H1 (cell line): ENCODE measurements at regions not wholly inside any gene's neighbourhood (a gene's known extent, or its start where the extent isn't known, plus 50 kb on each side); places are given as distances from the start of the nearest gene placed in this dataset.
A peak's percentile ranks its signal among the peaks of the same experiment; 100 is the strongest.

ENCODE experiments used
- CTCF ChIA-PET: fragments of 300-600 bp; sonication (Branson Sonifier 250); formaldehyde crosslinking; loops from one replicate; lab custom pipeline; 2021; ENCODE audit not compliant: partially characterized antibody; lab: Charles Lee
- POLR2A ChIA-PET: fragments of 300-600 bp; sonication (Branson Sonifier 250); formaldehyde crosslinking; loops from one replicate; lab custom pipeline; 2021; ENCODE audit warnings: inconsistent platforms; ENCODE audit not compliant: partially characterized antibody; lab: Charles Lee
- DNase-seq, 2 experiments: peaks; one replicate each; pipeline versions ENCODE4 v3.0.0 to v3.0.0-alpha.2; 2010 to 2022; ENCODE audit warnings: low spot score in 2 of 2, low read depth in 1 of 2, mixed read lengths in 1 of 2
- FAIRE-seq: peaks from 2 replicates; lab custom pipeline; 2011; peaks lifted over from hg19 to GRCh38; lab: Jason Lieb, UNC
- H2AFZ ChIP-seq: 2 replicates; pipeline ENCODE4 v1.8.1; 2012; ENCODE audit warnings: low read length, inconsistent platforms
- H2AK5ac ChIP-seq: 2 replicates; pipeline ENCODE4 v1.6.1; 2013; ENCODE audit warnings: low read depth, low read length
- H2BK120ac ChIP-seq: replicated peaks from 2 replicates; pipeline ENCODE3; 2013; ENCODE audit warnings: low read depth, low read length, inconsistent platforms
- H2BK12ac ChIP-seq: 2 replicates; pipeline ENCODE4 v1.6.1; 2013; ENCODE audit warnings: low read depth, low read length
- H2BK15ac ChIP-seq: 2 replicates; pipeline ENCODE4 v1.6.1; 2013; ENCODE audit warnings: low read length
- H2BK20ac ChIP-seq: 2 replicates; pipeline ENCODE4 v1.6.1; 2013; ENCODE audit warnings: low read length
- H2BK5ac ChIP-seq: 2 replicates; pipeline ENCODE4 v1.6.1; 2013; ENCODE audit warnings: low read depth, low read length
- H3K14ac ChIP-seq: 2 replicates; pipeline ENCODE4 v1.6.1; 2013; ENCODE audit warnings: inconsistent platforms; ENCODE audit not compliant: insufficient read length
- H3K18ac ChIP-seq: 2 replicates; pipeline ENCODE4 v1.6.1; 2013; ENCODE audit warnings: low read length; ENCODE audit errors: extremely low read depth
- H3K23ac ChIP-seq: 2 replicates; pipeline ENCODE4 v1.6.1; 2013; ENCODE audit warnings: inconsistent platforms; ENCODE audit not compliant: insufficient read length
- H3K23me2 ChIP-seq: 2 replicates; pipeline ENCODE4 v1.6.1; 2013; ENCODE audit warnings: low read depth, low read length
- H3K27ac ChIP-seq: 2 replicates; pipeline ENCODE4 v1.6.1; 2011; ENCODE audit warnings: low read depth, low read length, inconsistent platforms
- H3K27me3 ChIP-seq, 4 experiments: replicated peaks in 1 of 4; 1 replicate in 1 of 4; 2 replicates in 3 of 4; pipeline versions ENCODE4 v1.6.1 to v1.8.1; 2011 to 2013; ENCODE audit warnings: low read length in 3 of 4, mild to moderate bottlenecking in 3 of 4, inconsistent platforms in 2 of 4, mixed read lengths in 2 of 4, moderate library complexity in 1 of 4; ENCODE audit not compliant: control insufficient read depth in 3 of 4, insufficient read depth in 3 of 4; ENCODE audit errors: extremely low read depth in 1 of 4
- H3K36me3 ChIP-seq, 4 experiments: 2 replicates each; pipeline versions ENCODE4 v1.6.1 to v1.8.1; 2011 to 2013; ENCODE audit warnings: mild to moderate bottlenecking in 4 of 4, low read length in 3 of 4, moderate library complexity in 2 of 4, control low read depth in 1 of 4, inconsistent platforms in 1 of 4; ENCODE audit not compliant: insufficient read depth in 4 of 4, control insufficient read depth in 2 of 4
- H3K4ac ChIP-seq: replicated peaks from 2 replicates; pipeline ENCODE3; 2013; ENCODE audit warnings: low read length, low read depth, mixed read lengths, inconsistent platforms; ENCODE audit not compliant: insufficient read length
- H3K4me1 ChIP-seq, 4 experiments: replicated peaks in 1 of 4; 1 replicate in 1 of 4; 2 replicates in 3 of 4; pipeline versions ENCODE4 v1.6.1 to v1.8.1; 2011 to 2013; ENCODE audit warnings: low read length in 3 of 4, inconsistent platforms in 2 of 4, mixed read lengths in 1 of 4; ENCODE audit not compliant: insufficient read depth in 4 of 4, control insufficient read depth in 3 of 4
- H3K4me2 ChIP-seq, 2 experiments: 2 replicates each; pipeline versions ENCODE4 v1.6.1 to v1.8.1; 2011 to 2013; ENCODE audit warnings: low read depth in 2 of 2, low read length in 2 of 2, control low read depth in 1 of 2, inconsistent platforms in 1 of 2, mild to moderate bottlenecking in 1 of 2; ENCODE audit not compliant: insufficient read depth in 1 of 2
- H3K4me3 ChIP-seq, 4 experiments: fragments of 200-600, 300-600 bp in 1 of 4; sonication (generic), shearing (Covaris generic), sonication (Bioruptor Twin) in 1 of 4; 2 replicates each; pipeline versions ENCODE4 v1.5.1 to v1.8.1; 2011 to 2016; ENCODE audit warnings: low read length in 4 of 4, low read depth in 3 of 4, control low read depth in 2 of 4, inconsistent platforms in 2 of 4, mild to moderate bottlenecking in 2 of 4, mixed read lengths in 1 of 4, moderate library complexity in 1 of 4; ENCODE audit not compliant: insufficient read depth in 2 of 4; ENCODE audit errors: extremely low read depth in 1 of 4
- H3K56ac ChIP-seq: replicated peaks from 2 replicates; pipeline ENCODE3; 2013; ENCODE audit warnings: low read depth, mild to moderate bottlenecking, mixed read lengths, low read length, inconsistent platforms; ENCODE audit not compliant: insufficient read length
- H3K79me1 ChIP-seq: 2 replicates; pipeline ENCODE4 v1.6.1; 2013; ENCODE audit warnings: low read depth, low read length, control low read depth
- H3K79me2 ChIP-seq, 2 experiments: 2 replicates each; pipeline versions ENCODE4 v1.6.1 to v1.8.1; 2012 to 2013; ENCODE audit warnings: low read length in 2 of 2, mild to moderate bottlenecking in 2 of 2, inconsistent platforms in 1 of 2; ENCODE audit not compliant: insufficient read depth in 2 of 2, control insufficient read depth in 1 of 2
- H3K9ac ChIP-seq, 4 experiments: replicated peaks in 1 of 4; 1 replicate in 1 of 4; 2 replicates in 3 of 4; pipeline versions ENCODE4 v1.6.1 to v1.8.1; 2011 to 2013; ENCODE audit warnings: low read depth in 3 of 4, low read length in 3 of 4, control low read depth in 2 of 4, mild to moderate bottlenecking in 2 of 4, moderate library complexity in 2 of 4, inconsistent platforms in 1 of 4; ENCODE audit errors: extremely low read depth in 1 of 4
- H3K9me3 ChIP-seq, 2 experiments: 2 replicates each; pipeline versions ENCODE4 v1.6.1 to v1.8.1; 2012 to 2013; ENCODE audit warnings: mild to moderate bottlenecking in 2 of 2, moderate library complexity in 2 of 2, control low read depth in 1 of 2, inconsistent platforms in 1 of 2, low read depth in 1 of 2, low read length in 1 of 2, mixed read lengths in 1 of 2; ENCODE audit not compliant: insufficient read depth in 2 of 2
- H4K20me1 ChIP-seq, 2 experiments: replicated peaks in 1 of 2; 2 replicates each; pipeline versions ENCODE3 to v1.8.1; 2011 to 2013; ENCODE audit warnings: inconsistent platforms in 2 of 2, low read length in 2 of 2, mild to moderate bottlenecking in 1 of 2; ENCODE audit not compliant: insufficient read depth in 2 of 2, control insufficient read depth in 1 of 2
- H4K5ac ChIP-seq: 2 replicates; pipeline ENCODE4 v1.6.1; 2013; ENCODE audit warnings: low read length, low read depth, mixed read lengths, inconsistent platforms; ENCODE audit not compliant: insufficient read length
- H4K8ac ChIP-seq: 2 replicates; pipeline ENCODE4 v1.8.0; 2013; ENCODE audit warnings: mild to moderate bottlenecking, moderate library complexity, low read length, inconsistent platforms; ENCODE audit not compliant: insufficient read depth; ENCODE audit errors: extremely low read depth
- H4K91ac ChIP-seq: replicated peaks from 2 replicates; pipeline ENCODE3; 2013; ENCODE audit warnings: low read length, mixed read lengths, inconsistent platforms; ENCODE audit not compliant: insufficient read length
- EGR1 ChIP-seq: IDR thresholded peaks from 2 replicates; pipeline ENCODE4 v1.6.1; 2011; ENCODE audit warnings: low read depth, low read length, borderline replicate concordance
- GABPA ChIP-seq: IDR thresholded peaks from 2 replicates; pipeline ENCODE4 v1.6.1; 2011; ENCODE audit warnings: mild to moderate bottlenecking, low read length, moderate library complexity, borderline replicate concordance; ENCODE audit not compliant: insufficient read depth
- NANOG ChIP-seq: IDR thresholded peaks from 2 replicates; pipeline ENCODE4 v1.6.1; 2011; ENCODE audit warnings: low read length, low read depth, mild to moderate bottlenecking, inconsistent platforms; ENCODE audit not compliant: insufficient read depth, poor library complexity, severe bottlenecking
- RAD21 ChIP-seq, 2 experiments: IDR thresholded peaks in 1 of 2; conservative IDR thresholded peaks in 1 of 2; 2 replicates each; pipeline ENCODE4 v1.6.1; 2011; ENCODE audit warnings: low read depth in 2 of 2, low read length in 2 of 2, improper control_type of control experiment in 1 of 2, inconsistent platforms in 1 of 2, mild to moderate bottlenecking in 1 of 2, moderate library complexity in 1 of 2
- RBBP5 ChIP-seq: IDR thresholded peaks from 2 replicates; pipeline ENCODE4 v1.7.1; 2012; ENCODE audit warnings: low read depth, mild to moderate bottlenecking, inconsistent platforms, low read length, moderate library complexity, borderline replicate concordance
- SP2 ChIP-seq: IDR thresholded peaks from 2 replicates; pipeline ENCODE4 v1.6.1; 2012; ENCODE audit warnings: mild to moderate bottlenecking, low read length, inconsistent platforms
- WGBS, 2 experiments: shearing (Covaris generic) in 1 of 2; methylation state at CpG; one replicate each; pipeline versions ENCODE4 v1.1.6 to v1.1.7; 2013 to 2015; ENCODE audit warnings: low lambda C conversion rate in 2 of 2, mixed read lengths in 2 of 2, inconsistent platforms in 1 of 2, low coverage in 1 of 2, missing lambda C conversion rate in 1 of 2; ENCODE audit not compliant: insufficient replicate concordance in 2 of 2, insufficient coverage in 1 of 2, insufficient read length in 1 of 2; ENCODE audit errors: extremely low coverage in 1 of 2, missing lambda C conversion rate in 1 of 2; 5-methylcytosine and 5-hydroxymethylcytosine counted together
- TF ChIP-seq, protein P1 (sequence below), 3 experiments: IDR thresholded peaks; 1 replicate in 2 of 3; 2 replicates in 1 of 3; pipeline versions ENCODE4 v1.5.1 to v1.6.1; 2011; ENCODE audit warnings: low read length in 3 of 3, mild to moderate bottlenecking in 3 of 3, inconsistent platforms in 2 of 3, low read depth in 1 of 3, moderate library complexity in 1 of 3; ENCODE audit not compliant: insufficient read depth in 1 of 3; ENCODE audit errors: control extremely low read depth in 1 of 3

DNA sequence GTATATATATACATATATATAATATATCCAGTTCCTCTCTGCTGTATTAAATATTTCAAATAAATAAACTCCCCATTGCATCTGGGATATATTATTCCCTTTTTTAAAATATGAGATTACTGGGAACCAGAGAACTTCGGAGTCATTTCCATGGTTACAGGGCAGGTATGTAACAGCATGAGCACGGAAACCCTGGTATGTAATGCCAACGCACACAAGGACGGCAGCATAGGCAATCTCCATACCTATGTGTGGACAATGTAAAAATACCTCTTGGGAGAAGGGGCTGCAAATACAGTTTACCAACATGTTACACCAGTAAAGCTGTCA lies 62.8 kb downstream of the NUDT10 start:
- no peak overlapping the region for H2BK120ac ChIP-seq
- H2AK5ac ChIP-seq: no peak overlapping the region
- DNase-seq (no peak), FAIRE-seq (no peak)
- H3K4me1 ChIP-seq: peaks cover 0 to 3% (median 0%) of the 10 kb centered on the region in 4 experiments; a peak in 1 of 7 replicates
- no peaks in the 10 kb centered on the region for H3K36me3 ChIP-seq
- H4K8ac ChIP-seq: no peak overlapping the region
- no peaks in the 10 kb centered on the region for H3K9me3 ChIP-seq
- H4K20me1 ChIP-seq: no peaks in the 10 kb centered on the region
- peak overlapping the region in 3 of 4 experiments; percentile 33 to 59 (median 56); a peak in 3 of 8 replicates for H3K4me3 ChIP-seq
- H3K79me1 ChIP-seq: no peaks in the 10 kb centered on the region
- H2BK20ac ChIP-seq: no peak overlapping the region
- H3K79me2 ChIP-seq: no peaks in the 10 kb centered on the region
- TF ChIP-seq, protein P1, sequence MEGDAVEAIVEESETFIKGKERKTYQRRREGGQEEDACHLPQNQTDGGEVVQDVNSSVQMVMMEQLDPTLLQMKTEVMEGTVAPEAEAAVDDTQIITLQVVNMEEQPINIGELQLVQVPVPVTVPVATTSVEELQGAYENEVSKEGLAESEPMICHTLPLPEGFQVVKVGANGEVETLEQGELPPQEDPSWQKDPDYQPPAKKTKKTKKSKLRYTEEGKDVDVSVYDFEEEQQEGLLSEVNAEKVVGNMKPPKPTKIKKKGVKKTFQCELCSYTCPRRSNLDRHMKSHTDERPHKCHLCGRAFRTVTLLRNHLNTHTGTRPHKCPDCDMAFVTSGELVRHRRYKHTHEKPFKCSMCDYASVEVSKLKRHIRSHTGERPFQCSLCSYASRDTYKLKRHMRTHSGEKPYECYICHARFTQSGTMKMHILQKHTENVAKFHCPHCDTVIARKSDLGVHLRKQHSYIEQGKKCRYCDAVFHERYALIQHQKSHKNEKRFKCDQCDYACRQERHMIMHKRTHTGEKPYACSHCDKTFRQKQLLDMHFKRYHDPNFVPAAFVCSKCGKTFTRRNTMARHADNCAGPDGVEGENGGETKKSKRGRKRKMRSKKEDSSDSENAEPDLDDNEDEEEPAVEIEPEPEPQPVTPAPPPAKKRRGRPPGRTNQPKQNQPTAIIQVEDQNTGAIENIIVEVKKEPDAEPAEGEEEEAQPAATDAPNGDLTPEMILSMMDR (IDR thresholded peaks at IDR 0.05; ENCODE audit: control extremely low read depth in 1 of 3, insufficient read depth in 1 of 3, low read depth in 1 of 3, low read length in 3 of 3): no peak
- TF ChIP-seq SP2 (no peak), EGR1 (no peak), GABPA (no peak), NANOG (no peak), RBBP5 (no peak), RAD21 (IDR thresholded peaks at IDR 0.05 in 1 of 2, conservative IDR thresholded peaks at IDR 0.05 in 1 of 2; ENCODE audit: low read depth in 2 of 2, low read length in 2 of 2) (no peak)
- 57% methylated on average over 3 of the region's 4 CpGs; no CpG with 5 or more reads in 1 of the 2 experiments for WGBS, 2 experiments
- POLR2A ChIA-PET: interaction anchor here (1.0 kb wide), 1 partner anchor 63 kb away, joined by 3 read pairs; the partner anchor contains the start of gene NUDT10
- H3K18ac ChIP-seq: no peak overlapping the region; the same call in 1 of the 2 replicates
- H2BK15ac ChIP-seq: no peak overlapping the region
- CTCF ChIA-PET: interaction anchor here (0.7 to 2.8 kb wide), 8 partner anchors 10 to 241 kb away, joined by 3 to 10 read pairs (median 4); no protein-coding TSS in a partner anchor
- H3K23me2 ChIP-seq: no peaks in the 10 kb centered on the region
- no peak overlapping the region for H3K14ac ChIP-seq
- H3K4me2 ChIP-seq: peak overlapping the region; percentile 54 to 61; a peak in 2 of 4 replicates
- H3K27me3 ChIP-seq: no peaks in the 10 kb centered on the region
- no peak overlapping the region for H3K23ac ChIP-seq
- no peak overlapping the region for H3K9ac ChIP-seq
- H4K5ac ChIP-seq: no peak overlapping the region
- no peak overlapping the region for H3K27ac ChIP-seq
- H2BK12ac ChIP-seq: no peak overlapping the region
- no peak overlapping the region for H4K91ac ChIP-seq
- H2AFZ ChIP-seq: no peak overlapping the region
- H2BK5ac ChIP-seq: no peak overlapping the region
- no peak overlapping the region for H3K56ac ChIP-seq
- no peak overlapping the region for H3K4ac ChIP-seq
